CD14-positive monocyte (primary cell): ENCODE measurements at regions not wholly inside any gene's neighbourhood (a gene's known extent, or its start where the extent isn't known, plus 50 kb on each side); places are given as distances from the start of the nearest gene placed in this dataset.
"Not testable (repeated sequence)": the region's sequence is repeated elsewhere in the genome, so short reads cannot be mapped to it uniquely, and the experiment has no call there.

ENCODE experiments used
- DNase-seq, 3 donors: peaks; one replicate each; pipeline ENCODE4 v3.0.0-alpha.2; 2011 to 2022
- H2AFZ ChIP-seq: 2 replicates; pipeline ENCODE4 v1.6.0; 2012; ENCODE audit warnings: mild to moderate bottlenecking, low read depth, low read length, inconsistent platforms; ENCODE audit not compliant: insufficient read depth, poor library complexity, severe bottlenecking
- H3K27ac ChIP-seq, 2 donors: 1 replicate in 1 of 2; 2 replicates in 1 of 2; pipeline ENCODE4 v1.5.1; 2012 to 2013; ENCODE audit warnings: low read length in 2 of 2, control low read depth in 1 of 2, inconsistent platforms in 1 of 2, low read depth in 1 of 2, mild to moderate bottlenecking in 1 of 2
- H3K27me3 ChIP-seq, 2 donors: one replicate each; pipeline versions ENCODE4 v1.6.0 to v1.6.1; 2011 to 2013; ENCODE audit warnings: low read length in 2 of 2; ENCODE audit not compliant: control insufficient read depth in 2 of 2, insufficient read depth in 2 of 2
- H3K36me3 ChIP-seq, 2 donors: replicated peaks in 1 of 2; 1 replicate in 1 of 2; 2 replicates in 1 of 2; pipeline versions ENCODE4 v1.5.1 to v1.6.1; 2012 to 2013; ENCODE audit warnings: low read length in 2 of 2, control low read depth in 1 of 2, inconsistent platforms in 1 of 2, mild to moderate bottlenecking in 1 of 2; ENCODE audit not compliant: insufficient read depth in 2 of 2, control insufficient read depth in 1 of 2
- H3K4me1 ChIP-seq, 2 donors: 1 replicate in 1 of 2; 2 replicates in 1 of 2; pipeline versions ENCODE4 v1.5.1 to v1.6.1; 2012 to 2013; ENCODE audit warnings: low read length in 2 of 2, control low read depth in 1 of 2, inconsistent platforms in 1 of 2, mild to moderate bottlenecking in 1 of 2, moderate library complexity in 1 of 2; ENCODE audit not compliant: insufficient read depth in 2 of 2, control insufficient read depth in 1 of 2
- H3K4me2 ChIP-seq: replicated peaks from 2 replicates; pipeline ENCODE3; 2012; ENCODE audit warnings: low read length, moderate library complexity, mild to moderate bottlenecking; ENCODE audit not compliant: poor library complexity, severe bottlenecking; ENCODE audit errors: extremely low read depth
- H3K4me3 ChIP-seq, 3 experiments: fragments of 200-600 bp in 1 of 3; sonication (generic) in 1 of 3; replicated peaks in 1 of 3; 1 replicate in 2 of 3; 2 replicates in 1 of 3; pipeline ENCODE4 v1.5.1; 2011 to 2013; ENCODE audit warnings: low read length in 3 of 3, mild to moderate bottlenecking in 3 of 3, control low read depth in 2 of 3, low read depth in 2 of 3, inconsistent platforms in 1 of 3, moderate library complexity in 1 of 3
- H3K79me2 ChIP-seq: 2 replicates; pipeline ENCODE4 v1.6.0; 2012; ENCODE audit warnings: mild to moderate bottlenecking, control low read depth, inconsistent platforms, low read length, moderate library complexity; ENCODE audit not compliant: insufficient read depth
- H3K9ac ChIP-seq: 2 replicates; pipeline ENCODE4 v1.6.0; 2017; ENCODE audit warnings: low read length, mild to moderate bottlenecking; ENCODE audit not compliant: insufficient read depth, poor library complexity, severe bottlenecking
- H3K9me3 ChIP-seq, 2 donors: replicated peaks in 1 of 2; 1 replicate in 1 of 2; 2 replicates in 1 of 2; pipeline versions ENCODE4 v1.5.1 to v1.6.1; 2012 to 2013; ENCODE audit warnings: low read length in 2 of 2, control low read depth in 1 of 2; ENCODE audit not compliant: control insufficient read depth in 1 of 2, insufficient read depth in 1 of 2
- H4K20me1 ChIP-seq: 2 replicates; pipeline ENCODE4 v1.6.0; 2012; ENCODE audit warnings: mild to moderate bottlenecking, low read length, control low read depth, moderate library complexity; ENCODE audit not compliant: insufficient read depth
- H3K27ac Mint-ChIP-seq, 7 donors: one replicate each; pipeline ENCODE4 v1.8.0; 2020; ENCODE audit warnings: mild to moderate bottlenecking in 7 of 7, mixed read lengths in 7 of 7, moderate library complexity in 6 of 7, inconsistent platforms in 2 of 7
- H3K27me3 Mint-ChIP-seq, 3 donors: one replicate each; pipeline ENCODE4 v1.8.0; 2021 to 2022; ENCODE audit warnings: low read depth in 3 of 3, mild to moderate bottlenecking in 3 of 3, mixed read lengths in 3 of 3, moderate library complexity in 3 of 3, inconsistent platforms in 1 of 3
- H3K36me3 Mint-ChIP-seq, 2 donors: one replicate each; pipeline ENCODE4 v1.8.0; 2020; ENCODE audit warnings: mixed read lengths in 2 of 2, inconsistent platforms in 1 of 2, mild to moderate bottlenecking in 1 of 2
- H3K4me1 Mint-ChIP-seq: one replicate; pipeline ENCODE4 v1.8.0; 2020; ENCODE audit warnings: mild to moderate bottlenecking, mixed read lengths
- H3K4me3 Mint-ChIP-seq, 2 donors: one replicate each; pipeline ENCODE4 v1.8.0; 2020; ENCODE audit warnings: mild to moderate bottlenecking in 2 of 2, mixed read lengths in 2 of 2, moderate library complexity in 1 of 2
- H3K9me3 Mint-ChIP-seq, 7 donors: one replicate each; pipeline ENCODE4 v1.8.0; 2020 to 2022; ENCODE audit warnings: mixed read lengths in 7 of 7, mild to moderate bottlenecking in 6 of 7, moderate library complexity in 6 of 7, inconsistent platforms in 2 of 7
- WGBS: methylation state at CpG from one replicate; pipeline ENCODE4 v1.1.5; 2013; ENCODE audit warnings: missing lambda C conversion rate; ENCODE audit not compliant: insufficient coverage; 5-methylcytosine and 5-hydroxymethylcytosine counted together
- intact Hi-C, 2 donors: fragments of 100-400 bp; cut with micrococcal nuclease; formaldehyde crosslinking; loops; one replicate each; pipeline versions ENCODE4 v1.15.0 to v1.15.1; 2023

DNA sequence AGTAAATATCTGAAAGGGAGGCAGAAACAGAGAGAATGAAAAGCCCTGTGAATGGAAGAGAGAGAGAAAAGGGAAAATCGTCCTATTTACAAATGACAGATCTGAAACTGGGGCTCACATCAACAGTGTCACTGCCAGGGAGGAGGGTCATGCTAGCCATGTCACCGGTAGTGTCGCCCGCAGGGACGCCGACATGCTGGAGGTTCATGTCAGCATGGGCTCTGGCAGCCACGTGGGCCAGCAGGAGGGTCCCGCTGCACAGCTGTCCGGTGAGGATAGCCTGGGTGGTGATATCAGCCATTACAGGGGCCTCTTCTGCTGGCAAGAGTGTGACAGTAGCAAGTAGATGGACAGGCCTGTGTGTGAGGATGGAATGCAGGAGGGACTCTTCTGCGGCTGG lies 738.6 kb upstream of the DEFB115 start:
- H2AFZ ChIP-seq, H3K4me1 ChIP-seq, H3K36me3 Mint-ChIP-seq, H3K36me3 ChIP-seq, H3K9ac ChIP-seq, H3K27me3 Mint-ChIP-seq, H3K27ac Mint-ChIP-seq, H3K27me3 ChIP-seq, H3K79me2 ChIP-seq, DNase-seq, H3K4me3 ChIP-seq, intact Hi-C loops, H3K4me1 Mint-ChIP-seq, H3K27ac ChIP-seq, H3K4me2 ChIP-seq, H4K20me1 ChIP-seq, H3K4me3 Mint-ChIP-seq: not testable (repeated sequence)
- 95% methylated on average over 10 of the region's 10 CpGs for WGBS
- peaks cover 32 to 34% of the 10 kb centered on the region in 2 donors for H3K9me3 ChIP-seq
- peaks cover 7 to 31% (median 22%) of the 10 kb centered on the region in 7 donors for H3K9me3 Mint-ChIP-seq

DNA sequence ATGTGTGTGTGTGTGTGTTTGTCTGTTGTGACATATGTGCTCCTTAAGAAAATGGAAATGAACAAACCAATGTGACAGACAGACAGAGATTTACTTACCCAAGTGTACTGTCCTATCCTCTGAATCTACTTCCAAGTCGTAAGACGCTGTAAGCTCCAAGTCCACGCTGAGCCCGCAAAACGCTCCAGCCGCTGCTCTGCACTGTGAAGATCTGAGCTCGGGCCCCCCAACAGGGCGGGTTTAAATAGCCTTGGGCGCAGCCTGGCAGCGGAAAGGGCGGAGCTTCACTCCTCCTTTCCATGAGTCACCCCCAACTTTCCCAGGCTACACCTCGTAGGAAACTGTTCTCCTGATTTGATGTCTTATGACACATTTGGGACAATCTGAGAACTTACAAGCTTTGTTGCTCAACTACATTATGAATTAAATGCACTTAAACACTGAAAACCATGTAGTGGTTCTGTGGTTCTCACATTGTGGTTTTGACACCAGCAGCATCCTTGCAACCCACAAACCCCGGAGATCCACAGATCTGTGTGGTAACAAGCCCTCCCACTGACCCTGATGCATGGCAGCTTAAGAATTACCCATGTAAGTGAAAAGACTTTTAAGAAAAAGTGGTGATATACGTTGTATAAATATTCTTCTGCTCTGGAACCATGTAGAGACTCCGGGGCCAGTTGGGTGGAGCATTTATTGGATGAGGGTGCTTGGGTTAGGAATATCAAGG lies 735.6 kb upstream of the DEFB115 start:
- H3K27me3 ChIP-seq, H3K79me2 ChIP-seq, H3K4me3 Mint-ChIP-seq, H3K4me1 Mint-ChIP-seq, H3K27ac ChIP-seq, H3K4me1 ChIP-seq, H3K27me3 Mint-ChIP-seq, H3K4me2 ChIP-seq, H3K36me3 ChIP-seq, H3K4me3 ChIP-seq, DNase-seq, H3K36me3 Mint-ChIP-seq, H3K27ac Mint-ChIP-seq, intact Hi-C loops, H3K9ac ChIP-seq, H4K20me1 ChIP-seq, H2AFZ ChIP-seq: not testable (repeated sequence)
- WGBS = 97% methylated on average over 3 of the region's 15 CpGs
- H3K9me3 Mint-ChIP-seq = peaks cover 0 to 21% (median 8%) of the 10 kb centered on the region in 7 donors
- H3K9me3 ChIP-seq = peaks cover 18 to 20% of the 10 kb centered on the region in 2 donors

GRCh38 chr20:30524155-30524554 lies 733.3 kb upstream of the DEFB115 start:
- H4K20me1 ChIP-seq, DNase-seq, H3K27me3 ChIP-seq, H3K27ac Mint-ChIP-seq, H3K4me3 Mint-ChIP-seq, H3K79me2 ChIP-seq, H2AFZ ChIP-seq, H3K4me2 ChIP-seq, intact Hi-C loops, H3K27ac ChIP-seq, H3K4me3 ChIP-seq, H3K27me3 Mint-ChIP-seq, H3K9ac ChIP-seq, H3K36me3 ChIP-seq, H3K4me1 ChIP-seq, H3K4me1 Mint-ChIP-seq, H3K36me3 Mint-ChIP-seq: not testable (repeated sequence)
- peaks cover 2 to 26% (median 14%) of the 10 kb centered on the region in 7 donors for H3K9me3 Mint-ChIP-seq
- H3K9me3 ChIP-seq = peaks cover 10 to 16% of the 10 kb centered on the region in 2 donors
- WGBS = no CpG with 5 or more reads among the region's 4 CpGs

- H3K4me3 Mint-ChIP-seq, H3K9ac ChIP-seq, H3K27ac Mint-ChIP-seq, DNase-seq, H3K27me3 Mint-ChIP-seq, H3K4me1 Mint-ChIP-seq, H3K4me2 ChIP-seq, H2AFZ ChIP-seq, H3K36me3 ChIP-seq, H3K4me1 ChIP-seq, intact Hi-C loops, H3K27me3 ChIP-seq, H3K79me2 ChIP-seq, H3K9me3 ChIP-seq, H3K36me3 Mint-ChIP-seq, H4K20me1 ChIP-seq, H3K4me3 ChIP-seq, H3K27ac ChIP-seq: not testable (repeated sequence)
- no CpG with 5 or more reads among the region's 2 CpGs for WGBS
- peaks cover 4 to 29% (median 15%) of the 10 kb centered on the region in 7 donors for H3K9me3 Mint-ChIP-seq
Observed at GRCh38 chr20:30524761-30525160, 732.7 kb upstream of the DEFB115 start.
